ENCODE measurements at regions not wholly inside any gene's neighbourhood (a gene's known extent, or its start where the extent isn't known, plus 50 kb on each side); places are given as distances from the start of the nearest gene placed in this dataset.

DNA sequence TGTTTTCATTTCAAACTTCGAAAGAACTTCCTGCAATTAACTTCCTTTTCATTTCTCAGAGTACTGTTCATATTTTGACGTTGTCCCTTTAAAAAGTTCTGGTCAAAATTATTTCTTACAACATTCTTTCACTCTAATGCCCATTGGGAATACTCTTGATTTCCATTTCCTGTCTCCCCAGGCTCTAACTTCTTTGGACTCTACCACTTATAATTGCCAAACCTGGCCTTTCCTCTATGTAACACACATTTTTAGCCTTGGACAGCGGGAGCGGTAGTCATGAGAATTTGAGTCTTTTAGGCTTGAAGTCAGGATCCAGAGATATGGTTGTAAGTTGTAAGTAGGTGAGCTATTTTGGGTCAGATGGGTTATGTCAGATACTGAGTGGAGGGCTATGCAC lies 163.5 kb upstream of the SPRY2 start:
- TF ChIP-seq, protein P1, sequence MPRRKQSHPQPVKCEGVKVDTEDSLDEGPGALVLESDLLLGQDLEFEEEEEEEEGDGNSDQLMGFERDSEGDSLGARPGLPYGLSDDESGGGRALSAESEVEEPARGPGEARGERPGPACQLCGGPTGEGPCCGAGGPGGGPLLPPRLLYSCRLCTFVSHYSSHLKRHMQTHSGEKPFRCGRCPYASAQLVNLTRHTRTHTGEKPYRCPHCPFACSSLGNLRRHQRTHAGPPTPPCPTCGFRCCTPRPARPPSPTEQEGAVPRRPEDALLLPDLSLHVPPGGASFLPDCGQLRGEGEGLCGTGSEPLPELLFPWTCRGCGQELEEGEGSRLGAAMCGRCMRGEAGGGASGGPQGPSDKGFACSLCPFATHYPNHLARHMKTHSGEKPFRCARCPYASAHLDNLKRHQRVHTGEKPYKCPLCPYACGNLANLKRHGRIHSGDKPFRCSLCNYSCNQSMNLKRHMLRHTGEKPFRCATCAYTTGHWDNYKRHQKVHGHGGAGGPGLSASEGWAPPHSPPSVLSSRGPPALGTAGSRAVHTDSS (tag by site-specific recombination; IDR thresholded peaks at IDR 0.05) = no peak
- TF ChIP-seq, protein P2, sequence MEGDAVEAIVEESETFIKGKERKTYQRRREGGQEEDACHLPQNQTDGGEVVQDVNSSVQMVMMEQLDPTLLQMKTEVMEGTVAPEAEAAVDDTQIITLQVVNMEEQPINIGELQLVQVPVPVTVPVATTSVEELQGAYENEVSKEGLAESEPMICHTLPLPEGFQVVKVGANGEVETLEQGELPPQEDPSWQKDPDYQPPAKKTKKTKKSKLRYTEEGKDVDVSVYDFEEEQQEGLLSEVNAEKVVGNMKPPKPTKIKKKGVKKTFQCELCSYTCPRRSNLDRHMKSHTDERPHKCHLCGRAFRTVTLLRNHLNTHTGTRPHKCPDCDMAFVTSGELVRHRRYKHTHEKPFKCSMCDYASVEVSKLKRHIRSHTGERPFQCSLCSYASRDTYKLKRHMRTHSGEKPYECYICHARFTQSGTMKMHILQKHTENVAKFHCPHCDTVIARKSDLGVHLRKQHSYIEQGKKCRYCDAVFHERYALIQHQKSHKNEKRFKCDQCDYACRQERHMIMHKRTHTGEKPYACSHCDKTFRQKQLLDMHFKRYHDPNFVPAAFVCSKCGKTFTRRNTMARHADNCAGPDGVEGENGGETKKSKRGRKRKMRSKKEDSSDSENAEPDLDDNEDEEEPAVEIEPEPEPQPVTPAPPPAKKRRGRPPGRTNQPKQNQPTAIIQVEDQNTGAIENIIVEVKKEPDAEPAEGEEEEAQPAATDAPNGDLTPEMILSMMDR (tag by site-specific recombination; IDR thresholded peaks at IDR 0.05) = no peak
